HG03280 (cell line): ENCODE measurements at regions not wholly inside any gene's neighbourhood (a gene's known extent, or its start where the extent isn't known, plus 50 kb on each side); places are given as distances from the start of the nearest gene placed in this dataset.

Experiments used
- ATAC-seq: cut with Tn5 transposase; IDR thresholded peaks from one replicate; pipeline ENCODE4 v1.9.1; 2021; ENCODE audit warnings: mild to moderate bottlenecking, moderate library complexity; ENCODE audit not compliant: unreplicated experiment

DNA sequence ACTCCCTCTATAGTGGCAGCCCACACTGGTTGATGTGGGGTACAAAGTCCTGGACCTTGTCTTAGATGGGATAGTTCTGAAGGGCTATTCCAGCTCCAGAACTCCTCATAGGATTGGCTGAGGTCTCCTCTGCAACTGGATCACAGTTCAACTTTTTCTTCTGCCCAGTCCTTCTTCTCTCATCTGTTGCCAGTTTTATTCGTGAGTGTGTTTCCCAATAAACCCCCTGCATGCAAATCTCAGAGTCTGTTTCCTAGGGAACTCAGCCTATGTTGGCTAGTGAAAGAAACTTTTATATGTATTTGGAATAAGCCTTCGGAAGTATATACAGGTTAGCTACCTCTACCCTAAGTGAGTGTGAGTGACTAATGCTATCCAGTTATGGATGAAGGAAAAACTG lies 823.4 kb downstream of the SLC4A3 start:
- no peak for ATAC-seq

DNA sequence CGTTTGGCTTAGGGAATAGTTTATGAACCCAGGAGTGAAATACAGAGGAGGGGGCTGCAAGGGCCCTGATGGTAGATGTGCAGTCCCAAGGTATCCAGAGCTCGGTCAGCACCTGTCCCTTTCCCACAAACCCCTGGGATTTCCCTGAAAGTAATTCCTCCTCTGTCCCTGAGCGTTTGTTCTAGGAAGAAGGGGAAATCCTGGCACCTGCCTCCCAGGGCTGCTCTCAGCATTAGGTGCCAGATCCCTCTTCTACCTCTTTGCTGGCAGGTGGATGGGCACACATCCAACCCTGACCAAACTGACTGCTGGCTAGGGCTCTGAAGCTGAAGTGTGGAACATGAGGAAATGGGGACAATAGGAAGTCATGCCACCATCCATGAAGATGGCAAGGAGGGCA lies 824.0 kb downstream of the SLC4A3 start:
- no peak for ATAC-seq

DNA sequence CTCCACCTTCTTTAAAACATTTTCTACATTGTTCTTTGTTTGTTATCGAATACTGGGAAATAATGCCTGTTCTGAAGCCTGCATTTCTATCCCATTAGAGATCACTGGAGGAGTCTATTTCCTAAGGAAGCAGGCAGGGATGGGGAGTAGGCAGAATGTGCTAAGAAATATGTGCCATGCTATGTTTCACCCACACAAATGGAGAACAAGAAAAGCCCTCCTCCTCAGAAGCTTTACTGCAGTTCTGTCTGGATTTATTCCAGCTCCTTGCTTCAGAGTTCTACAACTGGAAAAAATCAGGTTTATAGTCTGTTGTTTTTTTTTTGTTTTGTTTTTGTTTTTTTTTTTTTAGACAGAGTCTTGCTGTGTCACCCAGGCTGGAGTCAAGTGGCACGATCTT lies 825.1 kb downstream of the SLC4A3 start:
- no peak for ATAC-seq

DNA sequence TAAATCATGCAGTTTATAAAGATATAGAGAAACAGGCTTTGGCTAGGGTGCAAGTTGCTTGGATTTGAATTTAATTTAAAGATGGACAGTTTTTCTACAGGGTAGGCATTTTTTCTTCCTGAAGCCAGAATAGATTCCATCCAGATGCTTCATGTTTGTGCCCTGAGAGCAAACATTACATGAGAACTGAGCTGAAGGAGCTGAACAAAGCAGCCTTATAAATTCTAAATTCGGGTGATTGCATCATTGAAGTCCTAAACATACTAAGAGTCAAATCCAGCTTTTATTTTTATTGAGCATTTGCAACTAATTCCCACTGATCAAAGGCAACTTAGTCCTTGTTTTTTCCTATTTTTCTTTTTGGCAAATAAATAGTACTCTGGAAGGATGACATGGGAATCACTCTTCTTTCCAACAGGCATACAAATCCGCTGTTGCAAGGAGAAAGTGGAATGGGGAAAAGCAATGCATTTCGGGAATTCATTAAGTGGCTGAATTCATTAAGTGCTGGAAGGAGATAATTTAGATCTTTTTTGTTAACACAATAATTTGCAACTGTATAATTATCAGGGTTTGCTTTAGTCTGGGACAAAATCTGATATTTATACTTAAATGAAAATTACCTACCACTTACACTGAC lies 828.0 kb downstream of the SLC4A3 start:
- ATAC-seq, result no peak

DNA sequence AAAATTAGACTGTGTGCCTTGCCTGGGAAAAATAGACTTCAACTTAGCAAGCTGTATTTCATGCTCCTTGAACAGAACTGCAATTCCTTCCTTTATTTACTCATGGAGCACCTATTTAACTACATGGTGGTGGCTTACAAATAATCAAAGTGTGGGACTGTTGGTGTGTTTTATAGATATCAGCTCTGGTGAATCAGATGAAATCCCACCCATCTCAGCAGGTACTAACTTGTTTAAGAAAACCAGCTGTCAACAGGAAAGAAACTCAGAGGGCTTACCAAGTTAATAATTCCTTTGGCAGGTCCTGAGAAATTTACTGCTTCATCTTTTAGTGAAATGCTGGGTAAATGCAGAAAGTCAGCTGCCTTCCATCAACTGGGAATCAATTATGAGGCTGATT lies 830.6 kb downstream of the SLC4A3 start:
- ATAC-seq, result no peak

DNA sequence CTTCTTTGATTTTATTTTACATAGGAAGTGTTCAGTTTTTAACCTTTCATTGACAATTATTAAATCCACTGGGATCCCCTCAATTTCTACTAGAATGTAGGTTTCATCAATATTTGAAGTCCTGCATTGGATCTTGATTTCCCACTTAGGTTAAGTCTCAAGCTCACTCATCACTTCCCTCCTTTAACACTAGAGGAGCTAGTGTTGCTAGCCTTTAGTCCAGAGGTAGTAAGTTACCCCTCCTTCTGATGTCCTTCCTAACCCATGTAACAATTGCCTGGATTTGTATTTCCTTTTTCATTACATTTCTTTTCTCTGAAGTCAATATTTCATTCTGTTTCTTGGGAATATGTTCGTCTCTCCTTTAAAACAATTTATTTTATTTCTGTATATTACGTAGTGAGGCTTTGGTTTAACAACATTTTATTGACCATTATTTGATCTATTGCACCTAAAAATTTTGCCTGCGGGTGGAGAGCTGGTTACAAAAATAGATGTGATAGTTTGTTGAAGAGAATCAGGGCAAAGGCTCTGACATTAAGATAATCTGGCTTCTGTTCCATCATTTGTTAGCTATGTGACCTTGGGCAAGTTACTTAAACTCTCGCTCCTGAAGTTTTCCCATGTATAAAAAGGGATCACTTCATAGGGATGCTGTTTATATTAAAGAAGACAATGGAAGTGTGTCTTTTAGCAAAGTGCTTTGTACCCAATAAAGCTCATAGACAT lies 833.0 kb downstream of the SLC4A3 start:
- no peak for ATAC-seq

DNA sequence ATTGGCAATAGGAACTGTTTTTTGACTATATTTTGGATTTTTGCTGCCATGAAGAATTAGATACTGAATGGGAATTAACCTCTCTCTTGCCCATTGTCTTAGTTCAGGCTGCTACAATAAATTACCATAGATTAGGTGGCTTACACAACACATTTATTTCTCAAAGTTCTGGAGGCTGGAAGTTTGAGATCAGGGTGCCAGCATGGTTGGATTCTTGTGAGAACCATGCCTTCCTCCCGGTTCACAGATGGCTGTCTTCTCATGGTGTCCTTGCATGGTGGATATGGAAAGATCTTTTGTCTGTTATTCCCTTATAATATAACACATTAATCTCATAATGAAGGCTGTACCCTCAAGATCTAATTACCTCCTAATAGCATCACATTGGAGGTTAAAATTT lies 836.4 kb downstream of the SLC4A3 start:
- no peak for ATAC-seq

DNA sequence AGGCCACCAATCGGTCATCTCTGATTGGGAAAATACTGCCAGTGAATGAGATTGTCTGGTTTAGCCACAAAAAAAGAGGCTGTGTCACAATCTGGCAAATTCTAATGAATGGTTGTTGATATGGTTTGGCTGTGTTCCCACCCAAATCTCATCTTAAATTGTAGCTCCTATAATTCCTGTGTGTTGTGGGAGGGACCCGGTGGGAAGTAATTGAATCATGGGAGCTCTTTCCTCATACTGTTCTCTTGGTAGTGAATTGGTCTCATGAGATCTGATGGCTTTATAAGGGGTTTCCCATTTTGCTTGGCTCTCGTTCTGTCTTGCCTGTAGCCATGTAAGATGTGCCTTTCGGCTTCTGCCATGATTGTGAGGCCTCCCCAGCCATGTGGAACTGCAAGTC lies 838.3 kb downstream of the SLC4A3 start:
- ATAC-seq, result no peak

DNA sequence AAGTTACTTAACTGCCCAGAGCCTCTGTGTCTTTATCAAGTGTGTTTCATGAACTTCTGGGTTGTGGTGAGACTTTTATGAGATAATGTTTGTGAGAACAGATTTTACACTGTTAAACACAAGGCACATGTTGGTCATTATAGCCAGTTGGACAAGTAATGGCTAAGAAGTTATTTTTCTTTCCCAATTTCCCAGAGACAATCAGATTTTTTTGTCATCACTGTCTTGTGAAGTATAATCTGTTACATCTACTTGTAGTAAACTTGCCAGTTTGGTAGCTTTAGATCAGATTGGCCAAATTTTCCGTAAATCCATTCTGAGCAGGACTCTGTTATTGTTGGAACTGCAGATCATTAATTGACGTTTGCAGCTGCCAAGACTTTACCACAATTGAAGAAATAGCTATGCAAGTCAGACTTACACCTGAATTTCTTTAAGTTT lies 838.8 kb downstream of the SLC4A3 start:
- no peak for ATAC-seq

DNA sequence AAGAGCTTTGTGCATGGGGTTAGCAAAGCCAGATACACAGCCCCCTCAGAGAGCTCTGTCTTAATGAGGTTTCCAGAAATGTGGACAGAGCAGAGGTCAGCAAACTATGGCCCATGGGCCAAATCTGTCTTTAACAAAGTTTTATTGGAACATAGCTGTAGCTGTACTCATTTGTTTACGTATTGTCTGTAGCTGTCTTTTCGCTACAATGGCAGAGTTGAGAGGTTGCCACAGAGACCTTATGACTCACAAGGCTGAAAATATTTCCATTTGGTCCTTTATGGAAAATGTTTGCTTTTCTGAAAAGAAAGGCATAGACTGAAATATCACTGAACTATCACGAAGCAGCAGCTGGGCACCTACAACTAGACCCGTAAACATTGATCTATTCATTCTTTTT lies 841.8 kb downstream of the SLC4A3 start:
- no peak for ATAC-seq

DNA sequence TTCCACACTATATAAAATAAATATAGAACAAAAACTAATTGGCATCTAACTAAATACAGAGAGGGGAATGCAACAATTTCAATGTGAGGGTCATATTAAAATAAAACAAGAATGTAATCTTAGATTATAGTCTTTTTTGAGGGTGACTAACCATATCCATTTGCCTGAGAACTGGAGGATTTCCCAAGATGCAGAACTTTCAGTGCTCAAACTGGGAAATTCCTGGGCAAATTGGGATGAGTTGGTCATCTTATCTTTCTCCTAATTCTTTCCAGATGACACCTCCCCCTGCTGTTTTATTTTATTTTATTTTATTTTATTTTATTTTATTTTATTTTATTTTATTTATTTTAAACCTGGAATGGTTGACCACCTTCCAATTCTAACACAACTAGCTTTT lies 846.2 kb downstream of the SLC4A3 start:
- no peak for ATAC-seq

DNA sequence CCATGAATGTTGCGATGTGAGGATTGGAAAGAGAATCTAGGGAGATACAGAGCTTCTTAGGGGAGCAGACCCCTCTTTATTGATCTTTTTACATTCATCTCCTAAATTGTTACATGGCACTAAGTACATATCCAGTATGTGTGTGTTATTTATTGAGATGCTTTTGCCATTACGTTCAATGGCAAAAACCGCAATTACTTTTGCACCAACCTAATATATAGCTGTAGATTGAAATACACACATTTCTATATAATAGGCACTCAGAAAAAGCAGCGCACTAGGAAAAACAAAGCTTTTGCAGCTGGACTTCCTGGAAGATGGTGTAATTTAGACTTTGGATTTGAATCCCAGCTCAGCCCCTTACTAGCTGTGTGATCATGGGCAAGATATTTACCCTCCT lies 849.4 kb downstream of the SLC4A3 start:
- no peak for ATAC-seq

DNA sequence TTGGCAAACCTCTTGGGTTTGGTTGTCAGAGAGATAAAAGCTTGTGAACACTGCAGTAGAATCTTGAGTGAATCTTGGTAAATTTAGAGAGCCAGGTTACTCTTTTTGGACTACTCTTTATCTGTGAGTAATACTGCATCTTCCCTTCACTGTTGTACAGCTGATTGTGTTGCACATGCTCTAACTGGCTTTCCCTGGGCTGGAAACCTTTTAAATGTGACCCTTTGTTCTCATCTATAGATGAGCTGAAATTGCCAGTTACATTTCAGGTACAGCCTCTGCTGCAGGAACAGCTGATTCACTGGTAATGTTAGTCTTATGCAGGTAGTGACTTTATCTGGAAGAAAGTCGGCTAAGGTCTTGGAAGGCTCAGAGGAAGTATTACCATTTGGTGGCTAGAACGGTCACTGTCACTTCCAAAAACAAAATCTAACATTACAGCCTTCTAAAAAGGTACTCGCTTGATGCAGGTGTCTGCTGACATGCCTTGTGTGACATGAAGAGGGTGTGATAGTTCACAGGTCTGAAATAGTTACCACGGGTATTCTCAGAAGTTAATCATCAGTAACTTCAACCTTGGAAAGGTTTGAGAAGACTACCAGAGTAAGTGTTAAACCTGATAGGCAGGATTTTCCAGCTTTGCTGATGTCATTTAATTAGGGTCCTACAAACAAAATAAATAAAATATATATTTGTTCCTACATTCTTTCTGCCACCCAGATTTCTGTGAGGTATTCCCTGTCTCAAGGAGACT lies 851.1 kb downstream of the SLC4A3 start:
- no peak for ATAC-seq

DNA sequence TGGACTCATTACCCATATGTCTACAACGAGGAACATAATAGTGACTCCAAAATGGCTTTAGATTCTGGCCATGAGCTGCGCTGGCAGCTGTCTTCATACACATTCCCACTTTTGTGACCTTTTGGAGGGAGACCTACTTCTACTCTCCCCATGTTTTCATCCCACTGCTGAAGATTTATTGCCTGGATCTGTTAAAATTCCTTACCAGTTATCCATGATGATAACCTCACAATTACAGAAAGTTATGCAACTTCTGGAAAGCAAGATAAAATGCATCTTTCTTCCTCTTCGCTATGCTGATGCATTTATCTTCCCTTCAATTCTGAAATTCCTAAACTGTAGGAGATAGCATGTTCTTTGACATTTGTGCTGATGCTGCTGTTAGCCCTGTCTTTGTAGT lies 855.3 kb downstream of the SLC4A3 start:
- ATAC-seq, result no peak

DNA sequence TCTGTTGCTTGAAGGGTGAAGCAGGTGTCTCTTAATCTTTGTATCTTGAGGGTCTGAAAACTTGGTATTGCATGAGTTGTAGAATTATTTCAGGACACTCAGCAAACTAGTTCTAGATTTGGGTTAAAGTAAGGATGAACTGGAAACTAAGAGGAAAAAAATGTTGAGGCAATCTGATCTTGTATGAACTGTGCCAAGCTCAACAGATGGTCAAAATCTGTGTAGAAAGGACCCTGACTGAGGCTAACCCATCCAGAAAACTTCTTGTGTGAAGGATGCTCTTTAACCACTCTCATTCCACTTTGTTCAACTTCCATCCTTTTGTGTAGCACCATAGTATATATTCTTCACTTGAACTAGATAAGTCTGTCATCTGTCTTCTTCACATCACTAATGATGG lies 861.7 kb downstream of the SLC4A3 start:
- ATAC-seq, result no peak

DNA sequence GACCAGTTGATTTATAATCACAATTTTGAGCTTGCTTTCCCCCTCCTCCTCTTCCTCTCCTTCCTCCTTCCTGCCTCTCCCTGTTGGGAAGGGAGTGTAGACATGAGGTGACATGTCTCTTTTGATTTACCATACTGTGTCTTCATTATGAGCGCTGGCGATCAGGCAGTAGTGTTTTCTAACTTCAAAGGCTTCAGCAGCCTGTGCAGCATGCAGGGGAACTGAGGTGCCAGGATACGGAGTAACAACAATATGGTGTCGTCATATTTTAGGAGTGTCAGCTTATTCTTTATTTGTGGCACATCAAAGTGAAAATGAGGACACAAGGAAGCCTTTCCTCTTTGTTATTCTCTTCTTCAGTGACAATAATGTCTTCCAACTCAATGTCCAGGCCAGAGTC lies 864.2 kb downstream of the SLC4A3 start:
- no peak for ATAC-seq

DNA sequence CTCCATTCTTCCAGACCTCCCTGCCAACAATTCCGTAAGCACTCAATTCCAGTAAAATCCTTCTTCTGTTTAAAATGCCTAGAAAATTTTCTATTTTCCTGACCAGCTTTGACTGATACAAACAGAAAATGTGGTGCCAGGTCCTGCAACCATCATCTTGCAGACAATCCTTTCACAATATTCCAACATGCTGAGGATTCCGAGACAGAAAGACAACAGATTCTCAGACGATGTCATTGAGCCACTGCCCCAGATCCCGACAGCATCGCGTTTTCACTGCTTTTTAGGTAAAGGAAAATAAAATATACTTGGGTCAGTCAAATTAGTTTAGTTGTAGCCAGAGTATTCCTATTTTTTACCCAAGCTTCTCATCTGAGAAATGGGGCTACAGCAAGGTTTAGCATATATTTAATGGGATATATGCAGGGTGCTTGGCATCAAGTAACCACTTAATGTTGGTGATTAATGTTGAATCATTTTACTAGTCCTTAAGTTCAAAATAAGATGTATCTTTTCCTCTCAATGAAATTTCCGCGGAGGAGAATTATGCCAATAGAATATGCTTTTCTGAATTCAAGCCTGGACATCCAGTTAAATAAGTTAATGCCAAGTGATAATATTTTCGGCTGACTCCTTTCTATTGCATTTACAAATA lies 866.6 kb downstream of the SLC4A3 start:
- ATAC-seq, result no peak

DNA sequence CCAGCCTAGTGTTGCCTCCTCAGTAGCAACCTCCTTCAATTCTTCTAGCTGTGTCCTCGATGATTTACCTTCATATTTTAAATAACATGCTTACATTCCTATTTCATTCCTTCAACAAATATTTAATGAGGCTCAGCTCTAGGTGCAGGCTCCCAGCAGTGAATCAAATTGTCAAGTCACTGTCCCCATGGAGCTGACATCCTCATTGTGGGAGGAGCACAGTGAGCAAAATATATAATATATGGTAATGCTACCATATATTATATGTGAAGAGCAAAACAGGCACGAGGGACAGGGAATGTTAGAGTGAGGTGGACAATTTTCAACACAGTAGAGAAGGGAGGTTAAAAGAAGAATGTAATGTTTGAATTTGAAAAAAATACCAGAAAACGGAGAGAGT lies 869.1 kb downstream of the SLC4A3 start:
- no peak for ATAC-seq

DNA sequence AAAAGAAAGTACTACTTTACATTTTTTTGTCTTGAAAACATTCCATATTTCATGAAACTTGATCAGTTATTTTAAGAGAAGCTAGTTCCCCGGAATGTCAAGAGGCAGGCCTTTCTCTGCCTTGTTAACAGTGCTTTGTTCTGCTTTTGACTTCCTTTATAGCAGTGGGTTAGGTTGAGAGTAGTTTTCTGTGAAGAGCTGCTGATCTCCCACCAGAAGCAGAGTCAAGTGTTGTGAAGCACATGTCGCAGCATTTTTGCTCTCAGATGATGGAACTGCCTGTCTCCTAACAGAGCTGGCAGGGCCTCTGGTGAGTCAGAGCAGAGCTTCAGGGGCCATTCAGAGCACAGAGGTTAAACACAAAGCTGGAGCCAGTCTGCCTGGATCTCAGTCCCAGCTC lies 871.8 kb downstream of the SLC4A3 start:
- ATAC-seq, result no peak

DNA sequence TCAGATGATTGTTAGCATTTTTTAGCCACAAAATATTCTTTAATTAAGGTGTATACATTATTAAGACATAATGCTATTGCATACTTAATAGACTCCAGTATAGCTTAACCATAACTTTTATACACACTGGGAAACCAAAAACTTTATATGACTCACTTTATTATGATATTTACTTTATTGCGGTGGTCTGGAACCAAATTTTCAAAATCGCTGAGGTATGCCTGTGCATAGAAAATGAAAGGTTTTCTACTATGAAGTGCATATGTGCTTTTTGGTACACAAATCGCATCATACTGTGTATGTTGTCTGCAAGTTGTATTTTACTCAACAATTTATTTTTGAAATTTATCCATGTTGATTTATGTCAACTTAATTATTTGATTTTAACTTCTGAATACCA lies 875.1 kb downstream of the SLC4A3 start:
- no peak for ATAC-seq

DNA sequence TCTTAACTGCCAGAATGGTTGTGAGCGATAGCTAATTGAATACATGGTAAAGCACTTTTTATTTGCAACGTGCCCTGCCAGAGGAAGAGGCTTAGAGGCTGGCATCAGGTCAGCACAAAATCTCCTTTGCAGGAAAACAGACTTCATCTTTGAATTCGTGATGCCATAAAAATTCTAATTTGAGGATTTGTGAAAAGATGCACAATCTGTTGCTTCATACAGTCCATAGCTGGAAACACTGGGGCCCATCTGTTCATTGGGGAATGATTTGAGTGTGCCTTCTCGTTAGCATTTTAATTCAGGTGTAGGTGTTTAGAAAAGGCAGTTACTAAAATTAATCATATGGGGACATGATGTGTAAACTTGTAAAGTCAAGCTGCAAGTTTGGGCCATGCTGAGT lies 876.0 kb downstream of the SLC4A3 start:
- no peak for ATAC-seq
